ENCODE measurements at regions not wholly inside any gene's neighbourhood (a gene's known extent, or its start where the extent isn't known, plus 50 kb on each side); places are given as distances from the start of the nearest gene placed in this dataset.

DNA sequence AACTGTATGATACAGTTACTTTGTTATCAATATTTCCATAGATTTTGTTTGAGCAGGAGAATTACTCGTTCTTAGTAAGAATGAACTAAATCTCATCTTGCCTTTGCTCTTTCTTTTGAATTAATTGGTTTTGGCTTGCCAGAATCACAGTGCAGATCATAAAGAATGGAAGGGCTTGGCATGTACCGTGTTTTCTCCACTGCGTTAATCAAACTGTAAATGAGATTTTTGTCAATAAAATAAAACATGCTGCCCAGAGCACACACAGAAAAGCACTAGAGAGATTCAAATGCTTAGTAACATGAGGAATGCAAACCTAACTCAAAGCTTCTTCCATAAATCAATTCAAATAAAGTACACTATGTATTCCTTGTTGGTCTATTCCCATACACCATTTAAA, 229.6 kb upstream of the CDH2 start:
- TF ChIP-seq, protein P1, sequence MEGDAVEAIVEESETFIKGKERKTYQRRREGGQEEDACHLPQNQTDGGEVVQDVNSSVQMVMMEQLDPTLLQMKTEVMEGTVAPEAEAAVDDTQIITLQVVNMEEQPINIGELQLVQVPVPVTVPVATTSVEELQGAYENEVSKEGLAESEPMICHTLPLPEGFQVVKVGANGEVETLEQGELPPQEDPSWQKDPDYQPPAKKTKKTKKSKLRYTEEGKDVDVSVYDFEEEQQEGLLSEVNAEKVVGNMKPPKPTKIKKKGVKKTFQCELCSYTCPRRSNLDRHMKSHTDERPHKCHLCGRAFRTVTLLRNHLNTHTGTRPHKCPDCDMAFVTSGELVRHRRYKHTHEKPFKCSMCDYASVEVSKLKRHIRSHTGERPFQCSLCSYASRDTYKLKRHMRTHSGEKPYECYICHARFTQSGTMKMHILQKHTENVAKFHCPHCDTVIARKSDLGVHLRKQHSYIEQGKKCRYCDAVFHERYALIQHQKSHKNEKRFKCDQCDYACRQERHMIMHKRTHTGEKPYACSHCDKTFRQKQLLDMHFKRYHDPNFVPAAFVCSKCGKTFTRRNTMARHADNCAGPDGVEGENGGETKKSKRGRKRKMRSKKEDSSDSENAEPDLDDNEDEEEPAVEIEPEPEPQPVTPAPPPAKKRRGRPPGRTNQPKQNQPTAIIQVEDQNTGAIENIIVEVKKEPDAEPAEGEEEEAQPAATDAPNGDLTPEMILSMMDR (optimal IDR thresholded peaks at IDR 0.05 in 1 of 3, IDR thresholded peaks at IDR 0.05 in 1 of 3, conservative IDR thresholded peaks at IDR 0.05 in 1 of 3; ENCODE audit: extremely low read depth in 1 of 3, insufficient read depth in 2 of 3, low read length in 3 of 3) = no peak
- TF ChIP-seq EZH2 (IDR thresholded peaks at IDR 0.05; ENCODE audit: low read length) = no peak

Data from keratinocyte (primary cell).